SU-DHL-6 (cell line): ENCODE measurements at regions not wholly inside any gene's neighbourhood (a gene's known extent, or its start where the extent isn't known, plus 50 kb on each side); places are given as distances from the start of the nearest gene placed in this dataset.

Experiments
- H2AFZ ChIP-seq: fragments of 200-600 bp; sonication (generic); 2 replicates; pipeline ENCODE4 v1.6.1; 2014; ENCODE audit warnings: low read depth, mild to moderate bottlenecking, moderate library complexity, mixed read lengths, antibody characterized with exemption, low read length; ENCODE audit not compliant: severe bottlenecking
- H3F3A ChIP-seq: fragments of 200-600 bp; shearing (Covaris generic); 2 replicates; pipeline ENCODE4 v1.6.0; 2016; ENCODE audit warnings: antibody characterized with exemption, mild to moderate bottlenecking; ENCODE audit not compliant: insufficient read depth
- H3K27ac ChIP-seq: fragments of 200-600 bp; sonication (generic); 2 replicates; pipeline ENCODE4 v1.5.1; 2016; ENCODE audit warnings: low read depth, mild to moderate bottlenecking, low read length, moderate library complexity, mixed read lengths
- H3K27me3 ChIP-seq: fragments of 200-600 bp; sonication (generic), shearing (Covaris generic); 2 replicates; pipeline ENCODE4 v1.6.0; 2014; ENCODE audit warnings: mild to moderate bottlenecking, low read length
- H3K36me3 ChIP-seq: fragments of 200-600 bp; sonication (generic); 2 replicates; pipeline ENCODE4 v1.6.1; 2014; ENCODE audit warnings: mild to moderate bottlenecking, low read length, mixed read lengths
- H3K4me2 ChIP-seq: fragments of 300-600, 200-600 bp; shearing (Covaris generic), sonication (generic); 2 replicates; pipeline ENCODE4 v1.6.0; 2014; ENCODE audit warnings: low read length, low read depth, mild to moderate bottlenecking; ENCODE audit not compliant: poor library complexity, severe bottlenecking
- H3K4me3 ChIP-seq: fragments of 200-600 bp; sonication (generic); 2 replicates; pipeline ENCODE4 v1.5.1; 2014; ENCODE audit warnings: antibody characterized with exemption, low read length, mild to moderate bottlenecking, mixed read lengths; ENCODE audit not compliant: insufficient read depth, poor library complexity, severe bottlenecking
- H3K79me2 ChIP-seq: fragments of 200-600 bp; sonication (generic); 2 replicates; pipeline ENCODE4 v1.6.1; 2014; ENCODE audit warnings: mild to moderate bottlenecking, low read length, moderate library complexity; ENCODE audit not compliant: insufficient read depth
- H3K9ac ChIP-seq: fragments of 200-600 bp; sonication (generic); 2 replicates; pipeline ENCODE4 v1.7.0; 2014; ENCODE audit warnings: mild to moderate bottlenecking, low read length
- H3K9me2 ChIP-seq: fragments of 200-600 bp; sonication (generic); replicated peaks from 2 replicates; pipeline ENCODE4 v1.6.1; 2014; ENCODE audit warnings: low read length; ENCODE audit not compliant: insufficient read depth
- H3K9me3 ChIP-seq: fragments of 200-600 bp; sonication (generic); 2 replicates; pipeline ENCODE4 v1.6.1; 2014; ENCODE audit warnings: low read length, mixed read lengths; ENCODE audit not compliant: insufficient read depth
- H4K20me1 ChIP-seq: fragments of 200-600 bp; sonication (generic); 2 replicates; pipeline ENCODE4 v1.6.1; 2014; ENCODE audit warnings: low read depth, mild to moderate bottlenecking, antibody characterized with exemption, low read length, moderate library complexity, mixed read lengths
- CTCF ChIP-seq: fragments of 200-600 bp; sonication (generic); IDR thresholded peaks from one replicate; pipeline ENCODE4 v1.5.1; 2017; ENCODE audit warnings: antibody characterized with exemption, mild to moderate bottlenecking, low read length, moderate library complexity; ENCODE audit not compliant: insufficient read depth, poor library complexity, severe bottlenecking
- EZH2phosphoT487 ChIP-seq: fragments of 200-600 bp; sonication (generic), shearing (Covaris generic); conservative IDR thresholded peaks from 2 replicates; pipeline ENCODE4 v1.6.1; 2018; ENCODE audit warnings: mild to moderate bottlenecking, antibody characterized with exemption, low read length, moderate library complexity, mixed read lengths

- no peak overlapping the region for H3K9ac ChIP-seq
- H4K20me1 ChIP-seq: no peaks in the 10 kb centered on the region
- no peak overlapping the region for H2AFZ ChIP-seq
- no peaks in the 10 kb centered on the region for H3F3A ChIP-seq
- no peak overlapping the region for H3K4me2 ChIP-seq
- TF ChIP-seq CTCF: no peak
- TF ChIP-seq EZH2phosphoT487: no peak
- no peak overlapping the region for H3K27ac ChIP-seq
- H3K36me3 ChIP-seq: no peaks in the 10 kb centered on the region
- no peak overlapping the region for H3K4me3 ChIP-seq
- H3K27me3 ChIP-seq: no peaks in the 10 kb centered on the region
- no peaks in the 10 kb centered on the region for H3K79me2 ChIP-seq
- H3K9me3 ChIP-seq: no peaks in the 10 kb centered on the region
- H3K9me2 ChIP-seq: no peaks in the 10 kb centered on the region
Measured at GRCh38 chr20:11124849-11125505, 451.2 kb upstream of the JAG1 start.

- TF ChIP-seq EZH2phosphoT487 (no peak), CTCF (no peak)
- H3K9me2 ChIP-seq: no peaks in the 10 kb centered on the region
Measured at GRCh38 chr20:11128220-11128718, 454.5 kb upstream of the JAG1 start.

GRCh38 chr20:11128721-11129120 lies 454.9 kb upstream of the JAG1 start:
- H3F3A ChIP-seq: no peaks in the 10 kb centered on the region
- no peaks in the 10 kb centered on the region for H3K9me2 ChIP-seq
- H3K27ac ChIP-seq: no peak overlapping the region
- no peaks in the 10 kb centered on the region for H3K36me3 ChIP-seq
- no peaks in the 10 kb centered on the region for H4K20me1 ChIP-seq
- no peak overlapping the region for H3K4me2 ChIP-seq
- no peak overlapping the region for H3K4me3 ChIP-seq
- H3K9ac ChIP-seq: no peak overlapping the region
- H3K9me3 ChIP-seq: no peaks in the 10 kb centered on the region
- no peak for TF ChIP-seq EZH2phosphoT487
- no peak for TF ChIP-seq CTCF
- no peaks in the 10 kb centered on the region for H3K79me2 ChIP-seq
- no peak overlapping the region for H2AFZ ChIP-seq
- no peaks in the 10 kb centered on the region for H3K27me3 ChIP-seq

More at GRCh38 chr20:11128220-11128718, 454.5 kb upstream of the JAG1 start:
- no peak overlapping the region for H2AFZ ChIP-seq
- no peak overlapping the region for H3K4me3 ChIP-seq
- H3K4me2 ChIP-seq: no peak overlapping the region
- no peaks in the 10 kb centered on the region for H3K79me2 ChIP-seq
- no peaks in the 10 kb centered on the region for H4K20me1 ChIP-seq
- no peak overlapping the region for H3K9ac ChIP-seq
- no peaks in the 10 kb centered on the region for H3K27me3 ChIP-seq
- H3K27ac ChIP-seq: no peak overlapping the region
- no peaks in the 10 kb centered on the region for H3F3A ChIP-seq
- H3K36me3 ChIP-seq: no peaks in the 10 kb centered on the region
- H3K9me3 ChIP-seq: no peaks in the 10 kb centered on the region
